ENCODE measurements at regions not wholly inside any gene's neighbourhood (a gene's known extent, or its start where the extent isn't known, plus 50 kb on each side); places are given as distances from the start of the nearest gene placed in this dataset.

DNA sequence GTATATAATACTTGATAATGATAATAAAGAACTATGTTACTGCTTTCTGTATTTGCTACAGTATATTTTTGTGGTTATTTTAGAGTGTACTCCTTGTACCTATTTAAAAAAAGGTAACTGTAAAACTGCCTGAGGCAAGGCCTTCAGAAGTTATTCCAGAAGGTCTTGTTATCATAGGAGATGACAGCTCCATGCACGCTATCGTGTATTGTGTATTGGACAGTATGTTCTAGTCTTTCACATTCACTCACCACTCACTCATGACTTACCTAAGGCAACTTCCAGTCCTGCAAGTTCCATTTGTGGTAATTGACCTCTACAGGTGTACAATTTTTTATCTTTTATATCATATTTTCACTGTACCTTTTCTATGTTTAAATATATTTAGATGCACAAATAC, 100.7 kb downstream of the ARL4A start:
- no peak for DNase-seq (ENCODE audit: low read depth)
- TF ChIP-seq, protein P1, sequence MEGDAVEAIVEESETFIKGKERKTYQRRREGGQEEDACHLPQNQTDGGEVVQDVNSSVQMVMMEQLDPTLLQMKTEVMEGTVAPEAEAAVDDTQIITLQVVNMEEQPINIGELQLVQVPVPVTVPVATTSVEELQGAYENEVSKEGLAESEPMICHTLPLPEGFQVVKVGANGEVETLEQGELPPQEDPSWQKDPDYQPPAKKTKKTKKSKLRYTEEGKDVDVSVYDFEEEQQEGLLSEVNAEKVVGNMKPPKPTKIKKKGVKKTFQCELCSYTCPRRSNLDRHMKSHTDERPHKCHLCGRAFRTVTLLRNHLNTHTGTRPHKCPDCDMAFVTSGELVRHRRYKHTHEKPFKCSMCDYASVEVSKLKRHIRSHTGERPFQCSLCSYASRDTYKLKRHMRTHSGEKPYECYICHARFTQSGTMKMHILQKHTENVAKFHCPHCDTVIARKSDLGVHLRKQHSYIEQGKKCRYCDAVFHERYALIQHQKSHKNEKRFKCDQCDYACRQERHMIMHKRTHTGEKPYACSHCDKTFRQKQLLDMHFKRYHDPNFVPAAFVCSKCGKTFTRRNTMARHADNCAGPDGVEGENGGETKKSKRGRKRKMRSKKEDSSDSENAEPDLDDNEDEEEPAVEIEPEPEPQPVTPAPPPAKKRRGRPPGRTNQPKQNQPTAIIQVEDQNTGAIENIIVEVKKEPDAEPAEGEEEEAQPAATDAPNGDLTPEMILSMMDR (IDR thresholded peaks at IDR 0.05; ENCODE audit: control insufficient read depth, insufficient read depth, low read depth, low read length, missing control alignments): no peak
- no peak overlapping the region for H3K4me3 ChIP-seq (ENCODE audit: control insufficient read depth, low read depth, low read length)

DNA sequence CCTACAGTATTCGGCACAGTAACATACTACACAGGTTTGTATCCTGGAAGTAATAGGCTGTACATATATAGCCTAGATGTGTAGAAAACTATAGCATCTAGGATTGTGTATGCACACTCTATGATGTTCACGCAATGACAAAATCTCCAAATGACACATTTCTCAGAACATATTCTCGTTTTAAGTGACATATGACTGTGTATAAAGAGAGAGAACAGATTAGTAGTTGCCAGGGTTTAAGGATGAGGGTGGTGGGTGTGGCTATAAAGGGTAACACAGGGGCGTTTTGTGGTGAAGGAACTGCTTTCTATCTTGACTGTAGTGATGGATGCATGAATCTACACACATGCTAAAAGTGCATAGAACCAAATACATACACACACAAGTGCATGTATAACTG, 101.2 kb downstream of the ARL4A start:
- H3K4me3 ChIP-seq (ENCODE audit: control insufficient read depth, low read depth, low read length): no peak overlapping the region
- TF ChIP-seq, protein P1 (IDR thresholded peaks at IDR 0.05; ENCODE audit: control insufficient read depth, insufficient read depth, low read depth, low read length, missing control alignments): no peak
- no peak for DNase-seq (ENCODE audit: low read depth)

GRCh38 chr7:12794722-12795302, 107.4 kb downstream of the ARL4A start:
- TF ChIP-seq, protein P1 (IDR thresholded peaks at IDR 0.05; ENCODE audit: control insufficient read depth, insufficient read depth, low read depth, low read length, missing control alignments): no peak

GRCh38 chr7:12796397-12797127, 109.1 kb downstream of the ARL4A start:
- no peak overlapping the region for H3K4me3 ChIP-seq (ENCODE audit: control insufficient read depth, low read depth, low read length)
- TF ChIP-seq, protein P1 (IDR thresholded peaks at IDR 0.05; ENCODE audit: control insufficient read depth, insufficient read depth, low read depth, low read length, missing control alignments): no peak
- no peak for DNase-seq (ENCODE audit: low read depth)

More at GRCh38 chr7:12794722-12795302, 107.4 kb downstream of the ARL4A start:
- DNase-seq (ENCODE audit: low read depth): no peak
- no peak overlapping the region for H3K4me3 ChIP-seq (ENCODE audit: control insufficient read depth, low read depth, low read length)

- no peak for DNase-seq (ENCODE audit: low read depth)
- H3K4me3 ChIP-seq (ENCODE audit: control insufficient read depth, low read depth, low read length): no peak overlapping the region
- TF ChIP-seq, protein P1 (IDR thresholded peaks at IDR 0.05; ENCODE audit: control insufficient read depth, insufficient read depth, low read depth, low read length, missing control alignments): no peak
Observed at GRCh38 chr7:12800486-12800885, 113.1 kb downstream of the ARL4A start.

GRCh38 chr7:12801107-12801506, 113.7 kb downstream of the ARL4A start:
- DNase-seq (ENCODE audit: low read depth): no peak
- TF ChIP-seq, protein P1 (IDR thresholded peaks at IDR 0.05; ENCODE audit: control insufficient read depth, insufficient read depth, low read depth, low read length, missing control alignments): no peak
- no peak overlapping the region for H3K4me3 ChIP-seq (ENCODE audit: control insufficient read depth, low read depth, low read length)

Measured in AG09309 (cell line).